ENCODE measurements at regions not wholly inside any gene's neighbourhood (a gene's known extent, or its start where the extent isn't known, plus 50 kb on each side); places are given as distances from the start of the nearest gene placed in this dataset.

DNA sequence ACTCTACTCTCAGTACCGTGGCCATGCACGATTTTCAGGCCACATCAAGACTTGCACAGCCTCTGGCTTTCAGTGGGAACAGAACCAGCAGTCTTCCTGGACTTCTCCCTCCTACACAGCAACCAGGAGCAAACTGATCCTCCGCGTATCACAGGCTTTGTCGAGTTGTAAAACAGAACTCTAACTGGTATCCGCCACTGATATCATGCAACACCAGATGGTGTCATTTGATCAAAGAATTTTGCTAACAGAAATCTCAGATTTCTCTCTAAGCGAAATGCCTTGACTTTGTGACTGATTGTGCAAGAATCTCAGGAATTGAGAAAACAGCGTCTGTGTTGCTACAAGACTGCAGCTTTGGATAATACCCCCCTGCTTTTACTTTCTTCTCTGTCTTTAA, 85.7 kb downstream of the COPS8 start:
- peak; percentile 96 for DNase-seq

DNA sequence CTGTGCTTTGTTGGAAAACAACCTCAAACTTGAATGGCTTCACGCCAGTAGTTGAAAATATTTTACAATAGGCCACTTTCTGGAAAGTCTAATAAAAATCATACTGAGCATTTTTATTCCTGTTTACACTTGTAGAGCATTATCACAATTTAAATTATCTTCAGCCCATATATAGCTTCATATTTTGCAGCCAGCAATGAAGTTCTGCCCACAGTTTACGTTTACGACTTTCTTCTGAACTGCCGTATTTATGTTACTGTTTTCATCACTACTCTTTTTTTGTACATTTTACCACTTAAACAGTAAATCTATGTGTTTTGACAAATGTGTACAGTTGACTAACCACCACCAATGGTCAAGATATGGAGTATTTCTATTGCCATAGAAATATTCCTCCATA, 86.2 kb downstream of the COPS8 start:
- DNase-seq, result no peak

DNA sequence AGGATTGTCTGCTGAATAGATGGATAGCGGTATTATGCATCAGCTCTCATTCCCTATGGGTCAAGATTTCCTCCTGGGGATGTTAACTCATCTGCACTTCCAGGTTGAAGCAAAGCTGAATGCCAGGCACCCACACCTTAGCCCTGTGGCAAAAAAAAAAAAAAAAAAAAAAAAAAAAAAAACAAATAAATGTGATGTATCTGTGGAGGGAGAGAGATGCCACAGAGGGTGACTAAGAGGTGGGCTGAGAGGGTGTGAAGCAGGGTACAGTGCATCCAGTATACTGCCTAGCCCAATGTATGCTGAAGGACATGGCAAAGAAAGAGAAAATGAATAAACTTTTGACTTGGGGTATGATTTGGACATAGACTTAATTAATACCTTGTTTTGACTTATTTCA, 91.4 kb downstream of the COPS8 start:
- DNase-seq, result no peak

GRCh38 chr2:237177986-237178385, 92.3 kb downstream of the COPS8 start:
- no peak for DNase-seq

DNA sequence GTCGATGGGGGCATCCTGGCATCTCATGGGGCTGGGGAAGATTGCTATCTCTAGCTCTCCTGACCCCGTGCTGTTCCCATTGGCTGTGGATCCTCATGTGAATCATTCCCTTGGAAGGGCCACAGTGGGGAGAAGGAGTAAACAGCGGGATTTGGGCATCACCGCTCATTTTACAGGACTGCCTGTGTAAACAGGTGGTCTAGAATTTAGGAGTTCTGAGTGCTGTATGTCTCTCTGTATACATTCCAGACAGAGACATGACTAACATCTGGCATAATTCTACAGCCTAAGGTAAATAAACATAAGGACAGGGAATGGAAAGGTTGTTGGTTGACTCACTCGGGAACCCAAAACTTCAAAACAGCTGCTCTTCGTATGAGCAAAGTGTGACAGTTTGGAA, 92.7 kb downstream of the COPS8 start:
- DNase-seq, result peak; percentile 93

DNA sequence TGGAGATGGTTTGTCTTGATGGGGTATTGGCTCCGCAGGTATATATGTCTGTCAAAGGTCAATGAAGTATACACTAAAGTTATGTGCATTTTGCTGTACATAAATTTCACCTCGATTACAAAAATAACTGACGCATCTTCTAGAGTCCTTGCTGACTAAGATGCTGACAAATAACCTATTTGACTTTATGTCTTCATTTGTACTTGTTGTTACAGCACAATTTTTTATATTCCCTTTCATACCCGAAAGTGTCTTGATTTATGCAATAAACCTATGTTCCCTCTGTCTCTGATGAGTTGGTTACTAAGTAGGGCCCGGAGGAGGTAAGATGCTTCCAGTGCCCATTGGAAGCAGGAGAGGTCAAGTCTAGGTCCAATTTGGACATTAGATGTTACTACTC, 93.5 kb downstream of the COPS8 start:
- no peak for DNase-seq

DNA sequence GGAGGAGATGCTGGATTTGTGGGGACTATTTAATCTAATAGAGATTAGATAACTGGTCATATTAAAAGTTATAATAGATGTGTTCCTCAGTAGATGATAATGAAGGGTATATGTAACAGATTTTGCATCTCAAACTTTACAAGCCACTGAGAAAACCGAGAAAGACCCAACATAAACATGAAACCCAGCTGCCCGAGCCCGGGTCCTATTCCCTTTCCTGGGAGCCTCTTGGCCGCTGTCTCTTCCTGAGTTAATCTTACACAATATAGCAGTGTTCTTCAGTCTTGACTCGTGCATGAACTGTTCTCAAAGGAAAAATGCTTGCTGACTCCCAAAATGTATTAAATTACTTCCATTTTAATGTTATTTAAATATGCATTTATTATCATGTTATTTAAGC, 94.5 kb downstream of the COPS8 start:
- no peak for DNase-seq

DNA sequence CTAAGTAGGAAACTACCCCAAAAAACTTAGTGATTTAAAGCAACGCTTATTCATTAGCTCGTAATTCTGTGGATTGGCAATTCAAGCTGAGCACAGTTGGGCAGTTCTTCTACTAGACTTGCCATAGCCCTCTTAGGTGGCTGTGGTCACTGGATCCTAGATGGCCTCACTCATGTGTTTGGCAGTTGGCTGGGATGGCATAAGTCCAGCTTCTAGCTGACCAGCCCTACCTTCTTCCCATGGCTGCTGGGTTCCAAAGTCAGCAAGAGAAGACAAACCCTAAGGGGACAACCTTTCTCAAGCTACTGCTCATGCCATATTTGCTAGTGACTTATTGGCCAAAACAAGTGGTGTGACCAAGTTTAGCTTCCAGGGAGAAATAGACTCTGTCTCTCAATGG, 95.3 kb downstream of the COPS8 start:
- no peak for DNase-seq

- DNase-seq, result peak; percentile 95
Observed at GRCh38 chr2:237181844-237182243, 96.2 kb downstream of the COPS8 start.

GRCh38 chr2:237182422-237183123, 96.9 kb downstream of the COPS8 start:
- no peak for DNase-seq

DNA sequence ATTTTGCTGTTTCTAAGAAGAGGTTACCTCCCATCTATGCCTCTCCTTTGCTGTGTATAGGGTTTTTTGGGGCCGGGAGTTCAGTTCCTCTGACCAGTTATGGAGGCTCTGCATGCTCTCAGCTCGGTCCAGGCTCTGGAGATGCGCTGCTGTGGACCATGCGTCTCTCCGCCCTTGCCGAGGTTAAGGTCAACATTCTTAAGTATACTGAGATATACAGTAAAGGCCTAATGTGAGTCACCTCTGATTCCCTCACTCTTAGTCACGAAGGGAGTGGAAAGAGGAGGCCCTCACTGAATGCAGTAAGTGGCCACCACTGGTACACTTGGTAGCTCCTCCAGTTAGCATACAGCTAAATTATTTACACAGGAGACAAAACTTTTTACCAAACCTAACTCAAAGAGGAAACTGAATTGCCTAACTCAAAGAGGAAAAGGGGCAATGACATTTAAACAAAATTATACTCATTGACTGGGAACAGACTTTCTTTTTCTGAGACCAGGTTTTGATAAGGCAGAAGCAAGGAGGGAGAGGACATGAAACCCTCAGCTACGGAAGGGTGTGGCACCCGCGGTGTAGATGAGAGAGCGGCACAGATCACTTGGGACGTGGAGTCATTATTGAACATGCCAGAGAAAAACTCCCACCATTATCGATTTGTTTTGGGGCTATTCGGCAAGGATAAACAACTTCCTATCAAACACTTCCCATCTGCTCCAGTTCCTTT, 98.7 kb downstream of the COPS8 start:
- peak; percentile 76 for DNase-seq

DNA sequence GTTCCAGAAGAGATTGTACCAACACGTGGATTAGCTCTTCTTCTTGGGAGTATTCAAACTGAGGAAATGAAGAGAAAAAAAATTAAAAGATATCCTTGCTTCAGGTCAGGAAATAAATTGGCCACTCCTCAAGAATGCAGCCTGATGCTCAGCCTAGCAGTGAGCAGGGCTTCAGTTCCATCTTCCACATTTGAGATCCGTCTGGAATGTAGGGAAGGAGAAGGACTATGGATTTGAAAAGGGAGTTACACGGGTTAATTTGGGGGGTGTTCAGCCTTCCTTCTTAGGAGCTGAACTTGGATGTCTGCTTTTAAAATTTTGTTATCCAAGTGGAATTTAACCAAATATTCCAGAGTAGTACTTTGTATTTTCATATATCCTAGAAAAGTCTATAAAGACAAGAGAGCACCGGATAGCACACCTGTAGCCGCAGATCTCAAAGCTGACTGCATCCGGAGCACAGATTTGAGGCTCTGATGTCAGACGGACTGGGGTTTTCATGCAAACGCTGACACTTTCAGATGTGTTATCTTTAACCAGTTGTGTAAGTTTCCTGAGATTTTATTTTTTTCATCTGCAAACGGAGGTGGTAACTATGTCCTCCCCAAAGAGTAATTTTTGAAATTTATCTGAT, 99.3 kb downstream of the COPS8 start:
- no peak for DNase-seq

- DNase-seq, result no peak
Observed at GRCh38 chr2:237185553-237185925, 99.8 kb downstream of the COPS8 start.

- no peak for DNase-seq
Observed at GRCh38 chr2:237189799-237190198, 104.1 kb downstream of the COPS8 start.

- DNase-seq, result no peak
Observed at GRCh38 chr2:237190966-237191713, 105.5 kb downstream of the COPS8 start.

- DNase-seq, result no peak
Observed at GRCh38 chr2:237191714-237192081, 106.0 kb downstream of the COPS8 start.

GRCh38 chr2:237192881-237193280, 107.2 kb downstream of the COPS8 start:
- DNase-seq, result no peak

- DNase-seq, result no peak
Observed at GRCh38 chr2:237193436-237193835, 107.7 kb downstream of the COPS8 start.

GRCh38 chr2:237194081-237194480, 108.4 kb downstream of the COPS8 start:
- no peak for DNase-seq

GRCh38 chr2:237194906-237195305, 109.2 kb downstream of the COPS8 start:
- no peak for DNase-seq

DNA sequence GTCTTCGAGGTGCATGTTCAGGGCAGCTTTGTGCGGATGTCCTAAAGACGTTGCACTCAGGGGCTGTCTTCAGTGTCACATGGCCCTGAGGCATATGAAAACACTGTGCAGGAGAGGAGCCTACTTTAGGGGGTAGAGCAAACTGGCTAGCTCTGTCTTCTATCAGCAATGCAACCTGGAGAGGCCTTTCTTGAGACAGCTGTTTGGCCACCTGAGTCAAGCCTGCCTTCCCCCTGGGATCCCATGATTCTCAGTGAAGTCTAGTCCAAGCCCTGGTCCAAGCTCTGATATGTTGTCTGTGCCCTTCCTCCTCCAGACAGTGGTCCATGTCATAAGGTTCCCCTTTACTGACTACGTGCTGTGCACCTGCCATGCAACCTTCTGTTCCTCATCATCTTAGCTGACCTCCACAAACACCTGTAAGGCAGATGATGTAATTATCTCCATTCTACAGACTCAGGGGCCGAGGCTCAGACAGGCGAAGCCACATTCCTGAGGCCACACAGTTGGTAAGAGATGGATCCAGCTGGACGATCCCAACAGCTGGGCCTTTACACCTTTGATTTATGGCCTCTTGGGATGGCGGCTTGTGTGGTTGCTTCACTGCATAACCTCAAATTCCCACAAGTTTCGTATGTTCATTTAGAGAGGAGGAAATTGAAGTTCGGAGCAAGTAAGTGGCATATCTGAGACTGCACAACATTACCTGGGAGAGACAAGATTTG, 109.9 kb downstream of the COPS8 start:
- no peak for DNase-seq

GRCh38 chr2:237196409-237196808, 110.7 kb downstream of the COPS8 start:
- DNase-seq, result no peak
